SU-DHL-6 (cell line): ENCODE measurements at regions not wholly inside any gene's neighbourhood (a gene's known extent, or its start where the extent isn't known, plus 50 kb on each side); places are given as distances from the start of the nearest gene placed in this dataset.

Source experiments
- CTCF ChIP-seq: fragments of 200-600 bp; sonication (generic); IDR thresholded peaks from one replicate; pipeline ENCODE4 v1.5.1; 2017; ENCODE audit warnings: antibody characterized with exemption, mild to moderate bottlenecking, low read length, moderate library complexity; ENCODE audit not compliant: insufficient read depth, poor library complexity, severe bottlenecking
- EZH2phosphoT487 ChIP-seq: fragments of 200-600 bp; sonication (generic), shearing (Covaris generic); conservative IDR thresholded peaks from 2 replicates; pipeline ENCODE4 v1.6.1; 2018; ENCODE audit warnings: mild to moderate bottlenecking, antibody characterized with exemption, low read length, moderate library complexity, mixed read lengths

DNA sequence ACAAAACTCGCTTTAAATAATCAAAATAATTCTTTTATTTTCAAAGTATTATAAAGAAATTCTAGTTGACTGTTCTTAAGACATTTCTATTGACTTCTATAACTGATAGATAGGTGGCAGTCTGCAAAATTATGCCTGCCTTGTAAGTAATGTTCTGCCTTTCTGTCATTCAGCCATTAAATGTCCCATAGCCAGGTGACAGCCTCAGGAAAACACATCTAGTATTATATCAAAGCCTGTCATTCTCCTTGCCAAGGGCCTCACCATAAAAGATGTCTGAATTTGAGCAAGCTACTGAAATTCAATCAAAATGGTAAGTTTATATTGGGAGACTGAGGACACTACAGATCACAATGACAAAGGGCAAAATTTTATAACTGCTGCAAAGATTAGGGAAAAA is 170.4 kb upstream of the COX7C start:
- TF ChIP-seq CTCF (no peak), EZH2phosphoT487 (no peak)
